Middle frontal gyrus (tissue), 1 donor: ENCODE measurements at regions not wholly inside any gene's neighbourhood (a gene's known extent, or its start where the extent isn't known, plus 50 kb on each side); places are given as distances from the start of the nearest gene placed in this dataset.

Source experiments
- DNase-seq: peaks from one replicate; pipeline ENCODE4 v3.0.0-alpha.2; 2015; ENCODE audit warnings: low spot score; ENCODE audit errors: extremely low spot score

- DNase-seq, result no peak
These were observed 70.1 kb upstream of the VRK1 start for GRCh38 chr14:96727073-96727472.

- no peak for DNase-seq
These were observed 69.7 kb upstream of the VRK1 start for GRCh38 chr14:96727491-96727890.

GRCh38 chr14:96727980-96728717 lies 69.0 kb upstream of the VRK1 start:
- DNase-seq, result no peak

GRCh38 chr14:96729889-96730288 lies 67.3 kb upstream of the VRK1 start:
- no peak for DNase-seq

GRCh38 chr14:96730386-96730785 lies 66.8 kb upstream of the VRK1 start:
- no peak for DNase-seq

- no peak for DNase-seq
These were observed 63.0 kb upstream of the VRK1 start for GRCh38 chr14:96734076-96734622.

- DNase-seq, result no peak
These were observed 61.7 kb upstream of the VRK1 start for GRCh38 chr14:96735526-96735925.

GRCh38 chr14:96736439-96736838 lies 60.7 kb upstream of the VRK1 start:
- no peak for DNase-seq

GRCh38 chr14:96737881-96738280 lies 59.3 kb upstream of the VRK1 start:
- no peak for DNase-seq

- no peak for DNase-seq
These were observed 57.8 kb upstream of the VRK1 start for GRCh38 chr14:96739200-96739910.

- DNase-seq, result peak; percentile 5
These were observed 55.8 kb upstream of the VRK1 start for GRCh38 chr14:96741151-96741977.

- DNase-seq, result no peak
These were observed 52.9 kb upstream of the VRK1 start for GRCh38 chr14:96744262-96744661.

- DNase-seq, result no peak
These were observed 51.6 kb upstream of the VRK1 start for GRCh38 chr14:96745500-96746051.

- no peak for DNase-seq
These were observed 51.1 kb upstream of the VRK1 start for GRCh38 chr14:96746101-96746500.

GRCh38 chr14:96747006-96747405 lies 50.2 kb upstream of the VRK1 start:
- no peak for DNase-seq
